ENCODE measurements at regions not wholly inside any gene's neighbourhood (a gene's known extent, or its start where the extent isn't known, plus 50 kb on each side); places are given as distances from the start of the nearest gene placed in this dataset.

GRCh38 chr12:77299001-77299400, 233.6 kb upstream of the E2F7 start:
- DNase-seq (ENCODE audit: low read depth) = no peak

DNA sequence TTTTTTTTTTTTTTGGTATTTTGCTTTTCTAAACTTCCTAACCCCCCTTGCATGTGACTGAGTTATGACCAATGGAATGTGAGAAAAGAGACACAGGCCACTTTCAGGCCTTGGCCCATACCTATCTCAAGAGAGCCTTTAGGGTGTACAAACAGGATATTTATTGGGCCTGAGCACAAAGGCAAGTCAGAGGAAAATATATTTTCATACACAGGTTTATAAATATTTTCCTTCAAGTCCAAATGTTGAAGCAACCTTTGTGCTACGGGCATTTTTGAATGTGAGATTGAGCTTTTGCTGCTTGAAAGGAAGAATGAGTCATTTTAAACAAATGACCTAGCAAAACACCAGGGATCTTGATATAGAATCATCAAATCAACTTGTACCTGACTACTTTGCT, 228.6 kb upstream of the E2F7 start:
- no peak for DNase-seq (ENCODE audit: low read depth)

DNA sequence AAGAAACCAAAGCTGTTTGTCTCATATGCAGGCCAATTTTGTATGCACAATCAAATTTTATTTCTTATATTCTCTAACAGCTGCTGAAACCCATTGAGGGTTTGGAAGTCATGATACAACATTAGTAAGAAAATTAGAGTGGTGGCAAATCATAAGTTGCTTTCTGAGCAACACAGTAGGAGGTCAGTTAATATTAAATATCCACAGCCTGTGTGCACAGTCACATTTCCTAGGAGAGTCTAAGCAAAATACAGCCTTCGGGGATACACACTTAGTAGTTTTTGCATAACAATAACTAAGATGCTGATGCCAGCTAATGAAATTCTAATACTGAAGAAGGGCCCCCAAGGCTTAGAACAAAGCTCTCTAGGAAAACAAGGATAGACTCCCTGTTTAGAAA, 209.6 kb upstream of the E2F7 start:
- no peak for DNase-seq (ENCODE audit: low read depth)

- no peak for DNase-seq (ENCODE audit: low read depth)
Observed at GRCh38 chr12:77273898-77274297, 208.5 kb upstream of the E2F7 start.

- DNase-seq (ENCODE audit: low read depth) = no peak
Observed at GRCh38 chr12:77256956-77257355, 191.6 kb upstream of the E2F7 start.

GRCh38 chr12:77253321-77253720, 188.0 kb upstream of the E2F7 start:
- DNase-seq (ENCODE audit: low read depth) = no peak

DNA sequence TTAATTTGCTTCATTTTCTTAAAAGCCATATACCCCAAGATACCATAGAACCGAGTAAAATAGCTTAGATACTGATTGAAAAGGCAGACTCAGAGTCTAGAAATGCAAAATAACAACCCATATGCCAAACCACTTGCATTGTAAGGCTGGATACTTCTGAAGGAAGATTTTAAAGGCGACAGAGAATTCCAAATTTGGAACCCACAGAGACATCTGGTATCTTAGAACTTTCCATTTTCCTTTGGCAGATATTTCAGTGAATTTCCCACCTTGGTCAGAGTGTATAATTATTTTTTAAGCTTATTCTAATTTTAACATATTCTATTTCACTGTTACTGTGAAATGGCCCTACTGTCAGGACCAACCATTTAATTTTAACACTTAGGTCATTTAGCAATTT, 186.4 kb upstream of the E2F7 start:
- DNase-seq (ENCODE audit: low read depth) = no peak

- DNase-seq (ENCODE audit: low read depth) = no peak
Observed at GRCh38 chr12:77249892-77250291, 184.5 kb upstream of the E2F7 start.

DNA sequence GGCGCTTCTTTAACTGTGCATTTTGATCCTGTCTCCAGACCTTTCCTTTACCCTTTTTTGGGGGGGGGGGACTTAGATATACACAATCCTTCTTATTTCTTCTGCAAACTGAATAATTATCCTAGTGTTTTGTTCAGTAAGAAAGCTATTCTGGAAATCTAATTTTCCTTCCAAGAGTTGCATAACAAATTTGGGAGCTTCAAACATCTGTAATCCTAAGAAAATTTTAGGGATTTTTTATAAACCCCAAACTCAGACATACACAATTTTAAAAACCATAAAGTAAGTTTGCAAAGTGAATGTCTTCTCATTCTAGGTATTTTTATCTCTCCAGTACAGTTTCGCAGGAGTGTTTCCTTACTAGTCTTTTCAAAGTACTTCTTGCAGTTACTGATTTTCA, 182.7 kb upstream of the E2F7 start:
- DNase-seq (ENCODE audit: low read depth) = no peak

DNA sequence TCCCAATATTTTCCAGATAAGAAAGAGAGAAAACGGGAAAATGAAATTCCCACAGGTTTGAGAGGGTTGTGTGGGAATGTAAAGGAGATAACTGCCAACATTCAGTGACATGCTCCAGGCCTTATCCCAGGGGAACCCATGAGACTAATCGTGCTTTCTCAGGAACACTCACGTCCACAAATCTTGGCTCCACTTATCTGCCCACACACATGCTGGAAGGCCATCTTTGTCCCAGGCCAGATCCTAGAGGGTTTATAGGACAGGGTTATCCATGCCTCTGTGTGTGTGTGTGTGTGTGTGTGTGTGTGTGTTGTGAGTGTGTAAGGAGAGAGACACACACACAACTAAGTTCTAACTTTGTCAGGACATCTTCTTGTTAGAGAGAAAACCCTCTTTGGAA, 182.2 kb upstream of the E2F7 start:
- no peak for DNase-seq (ENCODE audit: low read depth)

- no peak for DNase-seq (ENCODE audit: low read depth)
Observed at GRCh38 chr12:77243345-77243744, 178.0 kb upstream of the E2F7 start.

DNA sequence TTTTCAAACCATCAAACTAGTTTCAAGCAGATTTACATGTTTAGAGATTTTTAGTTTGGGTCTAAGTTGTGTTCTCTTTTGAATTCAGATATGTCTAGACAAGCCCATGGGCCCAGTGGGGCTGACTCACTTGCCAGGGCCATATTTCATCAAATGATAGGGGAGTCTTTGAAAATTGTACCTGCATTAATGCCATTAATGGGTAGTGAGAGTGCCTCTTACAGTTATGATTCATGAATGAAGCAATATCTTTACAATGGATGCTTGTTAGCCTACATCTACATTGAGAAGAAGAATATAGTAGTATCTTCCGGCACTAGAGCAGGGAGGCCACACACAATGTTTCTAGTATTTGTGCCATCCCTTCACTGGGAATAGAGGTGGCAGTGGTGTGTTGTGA, 174.2 kb upstream of the E2F7 start:
- no peak for DNase-seq (ENCODE audit: low read depth)

DNA sequence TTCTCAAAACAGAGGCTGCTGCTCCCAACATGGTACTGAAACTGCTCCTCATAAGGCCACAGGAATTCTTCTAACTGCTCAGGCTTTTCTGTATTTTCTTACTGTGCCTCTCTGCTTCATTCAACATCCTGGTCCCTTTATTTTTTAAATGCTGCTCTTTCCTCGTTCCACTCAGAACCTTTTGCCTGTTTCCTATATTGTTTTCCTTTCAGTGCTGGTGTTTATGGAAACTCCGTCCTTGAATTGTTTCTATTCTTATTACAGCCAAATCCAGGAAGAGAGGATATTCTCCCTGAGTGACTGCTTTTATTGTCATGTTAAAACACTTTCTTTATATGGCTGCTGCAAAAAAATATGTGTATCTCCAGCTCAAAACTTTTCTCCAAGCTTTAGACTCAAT, 173.0 kb upstream of the E2F7 start:
- DNase-seq (ENCODE audit: low read depth) = no peak

DNA sequence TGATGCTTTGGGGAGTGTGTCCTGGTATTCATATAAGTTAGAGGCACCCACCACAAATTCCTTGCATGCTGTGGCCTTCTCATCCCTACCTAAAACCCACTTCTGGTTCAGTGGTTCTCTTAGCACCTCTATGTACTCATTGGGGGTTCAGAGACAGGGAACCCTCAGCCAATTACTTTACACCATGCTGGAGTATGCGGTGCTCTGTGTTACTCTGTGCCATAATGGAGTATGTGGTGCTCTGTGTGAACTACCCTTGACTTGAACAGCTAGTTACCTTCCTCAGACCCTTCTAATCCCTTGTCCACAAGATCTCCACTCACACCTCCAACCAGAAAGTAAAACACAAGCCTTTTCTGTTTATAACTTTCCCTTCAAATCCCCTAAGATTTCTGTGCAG, 172.5 kb upstream of the E2F7 start:
- no peak for DNase-seq (ENCODE audit: low read depth)

GRCh38 chr12:77236066-77236465, 170.7 kb upstream of the E2F7 start:
- DNase-seq (ENCODE audit: low read depth) = no peak

DNA sequence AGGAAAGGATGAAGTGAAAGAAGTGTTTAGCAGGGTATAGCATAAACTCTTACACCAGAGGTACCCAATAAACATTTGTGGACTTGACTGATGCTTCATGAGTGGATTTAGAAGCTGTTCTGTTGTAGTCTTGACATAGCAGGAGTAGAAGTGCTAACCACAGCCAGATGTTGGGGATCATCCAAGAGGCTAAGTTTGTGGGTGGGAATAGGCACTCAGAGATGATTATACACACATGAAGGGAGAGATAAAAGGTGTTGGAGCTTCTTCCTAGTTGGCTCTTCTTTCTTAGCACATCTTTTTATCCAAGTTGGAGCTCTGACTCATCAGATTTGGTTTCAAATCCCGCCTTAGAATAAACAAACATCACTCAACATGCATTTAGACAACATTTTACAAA, 166.7 kb upstream of the E2F7 start:
- no peak for DNase-seq (ENCODE audit: low read depth)

DNA sequence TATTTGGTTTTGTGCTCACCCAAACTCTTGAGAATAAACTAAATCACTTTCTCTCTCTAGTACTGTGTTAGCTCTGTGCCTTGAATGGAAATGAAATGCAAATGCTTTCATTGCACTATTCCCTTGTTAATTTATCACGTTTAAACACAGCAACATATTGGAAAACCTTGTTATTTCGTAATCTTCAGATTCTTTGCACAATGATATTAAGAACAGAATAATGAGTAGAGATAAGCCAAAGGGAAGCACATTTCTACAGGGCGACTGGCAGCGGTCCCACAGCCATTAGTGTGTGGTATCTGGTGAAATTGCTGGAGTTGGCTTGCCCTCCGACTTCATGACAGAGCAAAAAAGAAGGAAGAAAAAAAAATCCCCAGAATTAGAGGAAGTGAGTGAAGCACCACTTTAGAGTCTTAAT, 166.1 kb upstream of the E2F7 start:
- DNase-seq (ENCODE audit: low read depth) = no peak

GRCh38 chr12:77229640-77230442, 164.5 kb upstream of the E2F7 start:
- no peak for DNase-seq (ENCODE audit: low read depth)

GRCh38 chr12:77228376-77228775, 163.0 kb upstream of the E2F7 start:
- no peak for DNase-seq (ENCODE audit: low read depth)

GRCh38 chr12:77226368-77226767, 161.0 kb upstream of the E2F7 start:
- no peak for DNase-seq (ENCODE audit: low read depth)

- no peak for DNase-seq (ENCODE audit: low read depth)
Observed at GRCh38 chr12:77225373-77225772, 160.0 kb upstream of the E2F7 start.

GRCh38 chr12:77224346-77224745, 159.0 kb upstream of the E2F7 start:
- DNase-seq (ENCODE audit: low read depth) = no peak

- no peak for DNase-seq (ENCODE audit: low read depth)
Observed at GRCh38 chr12:77222336-77222735, 157.0 kb upstream of the E2F7 start.

- DNase-seq (ENCODE audit: low read depth) = no peak
Observed at GRCh38 chr12:77220586-77220985, 155.2 kb upstream of the E2F7 start.

Data from non-pigmented ciliary epithelial cell (primary cell).